Skeletal muscle tissue (tissue), 3 donors: ENCODE measurements at regions not wholly inside any gene's neighbourhood (a gene's known extent, or its start where the extent isn't known, plus 50 kb on each side); places are given as distances from the start of the nearest gene placed in this dataset.
"Not testable (repeated sequence)": the region's sequence is repeated elsewhere in the genome, so short reads cannot be mapped to it uniquely, and the experiment has no call there.

Source experiments
- H3K27ac ChIP-seq: one replicate; pipeline ENCODE4 v1.7.0; 2013; ENCODE audit warnings: mild to moderate bottlenecking, low read depth, low read length, inconsistent platforms
- H3K27me3 ChIP-seq, 3 donors: one replicate each; pipeline ENCODE4 v1.7.0; 2013; ENCODE audit warnings: low read length in 3 of 3; ENCODE audit not compliant: control insufficient read depth in 3 of 3, insufficient read depth in 3 of 3
- H3K36me3 ChIP-seq, 3 donors: one replicate each; pipeline ENCODE4 v1.7.0; 2013; ENCODE audit warnings: low read length in 3 of 3; ENCODE audit not compliant: control insufficient read depth in 3 of 3, insufficient read depth in 3 of 3
- H3K4me1 ChIP-seq, 3 donors: one replicate each; pipeline ENCODE4 v1.7.0; 2013; ENCODE audit warnings: low read length in 3 of 3, mild to moderate bottlenecking in 3 of 3; ENCODE audit not compliant: control insufficient read depth in 3 of 3, insufficient read depth in 3 of 3
- H3K4me3 ChIP-seq, 3 donors: one replicate each; pipeline ENCODE4 v1.7.0; 2013; ENCODE audit warnings: low read length in 3 of 3
- H3K9ac ChIP-seq, 3 donors: one replicate each; pipeline ENCODE4 v1.7.0; 2013; ENCODE audit warnings: low read length in 3 of 3, mild to moderate bottlenecking in 3 of 3, moderate library complexity in 2 of 3, low read depth in 1 of 3
- H3K9me3 ChIP-seq, 3 donors: one replicate each; pipeline ENCODE4 v1.7.0; 2013; ENCODE audit warnings: low read length in 3 of 3; ENCODE audit not compliant: control insufficient read depth in 3 of 3
- donor health status: Osteomylitis.

DNA sequence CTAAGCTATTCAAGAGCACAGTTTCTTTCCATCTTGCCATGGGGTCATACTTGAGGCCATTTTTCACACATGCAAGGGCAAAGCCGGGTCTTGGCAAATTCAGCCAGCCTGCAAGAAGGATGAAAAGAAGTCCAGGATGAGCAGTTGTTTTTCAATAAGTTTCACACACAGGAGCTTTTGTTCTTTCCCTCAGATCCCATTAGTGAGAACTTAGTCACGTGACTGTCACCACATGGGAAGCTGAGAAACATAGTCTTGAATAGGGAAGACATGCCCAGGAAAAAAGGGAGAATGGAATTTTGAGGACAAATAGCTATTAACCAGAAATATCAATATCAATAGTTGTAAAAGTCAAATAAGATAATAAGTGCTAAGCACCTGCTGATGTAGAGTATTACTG, 137.7 kb downstream of the AHR start:
- Histone ChIP-seq H3K4me1 (no peaks in the 10 kb centered on the region), H3K9ac (no peak overlapping the region), H3K4me3 (no peak overlapping the region), H3K27ac (no peak overlapping the region), H3K27me3 (no peaks in the 10 kb centered on the region), H3K36me3 (no peaks in the 10 kb centered on the region), H3K9me3 (no peaks in the 10 kb centered on the region)

DNA sequence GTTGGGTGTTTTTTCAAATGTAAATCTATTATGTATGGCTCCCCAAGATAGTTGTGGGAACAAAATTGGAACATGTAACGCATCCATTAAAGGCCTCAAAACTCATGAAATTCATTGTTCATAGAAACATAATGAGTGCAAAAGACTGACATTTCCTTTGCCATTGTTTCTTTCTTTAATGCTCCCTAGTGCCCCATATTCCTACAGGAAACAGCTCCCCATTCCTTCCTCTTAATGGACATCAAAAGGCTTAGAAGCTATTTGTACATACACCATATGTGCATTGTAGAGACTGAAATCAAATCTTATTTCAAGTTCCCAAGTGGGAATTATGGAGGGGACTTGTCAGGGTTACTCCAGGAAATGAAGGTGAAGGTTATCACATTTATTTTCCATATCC, 139.1 kb downstream of the AHR start:
- Histone ChIP-seq H3K9me3 (no peaks in the 10 kb centered on the region), H3K36me3 (no peaks in the 10 kb centered on the region), H3K4me3 (no peak overlapping the region), H3K9ac (no peak overlapping the region), H3K4me1 (no peaks in the 10 kb centered on the region), H3K27ac (no peak overlapping the region), H3K27me3 (no peaks in the 10 kb centered on the region)

DNA sequence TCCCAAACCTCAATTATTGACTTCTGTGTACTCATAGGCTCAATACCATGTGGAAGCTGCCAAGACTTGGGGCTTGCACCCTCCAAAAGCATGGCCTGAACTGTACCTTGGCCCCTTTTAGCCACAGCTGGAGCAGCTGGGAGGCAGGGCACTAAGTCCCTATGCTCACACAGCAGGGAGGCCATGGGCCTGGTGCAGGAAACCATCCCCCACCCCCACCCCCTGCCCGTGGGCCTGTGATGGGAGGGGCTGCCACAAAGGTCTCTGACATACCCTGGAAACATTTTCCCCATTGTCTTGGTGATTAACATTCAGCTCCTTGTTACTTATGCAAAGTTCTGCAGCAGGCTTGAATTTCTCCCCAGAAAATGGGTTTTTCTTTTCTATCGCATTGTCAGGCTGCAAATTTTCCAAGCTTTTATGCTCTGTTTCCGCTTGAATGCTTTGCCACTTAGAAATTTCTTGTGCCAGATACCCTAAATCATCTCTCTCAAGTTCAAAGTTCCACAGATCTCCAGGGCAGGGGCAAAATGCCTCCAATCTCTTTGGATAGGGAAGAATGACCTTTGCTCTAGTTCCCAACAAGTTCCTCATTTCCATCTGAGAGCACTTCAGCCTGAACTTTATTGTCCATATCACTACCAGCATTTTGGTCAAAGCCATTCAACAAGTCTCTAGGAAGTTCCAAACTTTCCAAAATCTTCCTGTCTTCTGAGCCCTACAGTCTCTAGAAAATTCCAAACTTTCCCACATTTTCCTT, 141.8 kb downstream of the AHR start:
- not testable (repeated sequence) for H3K27me3 ChIP-seq, H3K9ac ChIP-seq

DNA sequence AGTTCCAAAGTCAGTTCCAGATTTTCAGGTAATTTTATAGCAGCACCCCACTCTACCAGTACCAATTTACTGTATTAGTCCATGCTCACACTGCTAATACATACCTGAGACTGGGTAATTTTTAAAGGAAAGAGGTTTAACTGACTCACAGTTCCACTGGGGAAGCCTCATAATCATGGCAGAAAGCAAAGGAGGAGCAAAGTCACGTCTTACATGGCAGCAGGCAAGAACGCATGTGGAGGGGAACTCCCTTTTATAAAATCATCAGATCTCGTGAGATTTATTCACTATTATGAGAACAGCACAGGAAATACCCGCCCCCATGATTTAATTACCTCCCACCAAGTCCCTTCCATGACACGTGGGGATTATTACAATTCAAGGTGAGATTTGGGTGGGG, 142.4 kb downstream of the AHR start:
- Histone ChIP-seq H3K27ac (no peak overlapping the region), H3K27me3 (no peaks in the 10 kb centered on the region), H3K4me1 (no peaks in the 10 kb centered on the region), H3K9ac (no peak overlapping the region), H3K36me3 (no peaks in the 10 kb centered on the region), H3K4me3 (no peak overlapping the region), H3K9me3 (no peaks in the 10 kb centered on the region)

More for the DNA sequence above, 141.8 kb downstream of the AHR start:
- H3K4me1 ChIP-seq, H3K4me3 ChIP-seq, H3K9me3 ChIP-seq, H3K36me3 ChIP-seq, H3K27ac ChIP-seq: not testable (repeated sequence)

DNA sequence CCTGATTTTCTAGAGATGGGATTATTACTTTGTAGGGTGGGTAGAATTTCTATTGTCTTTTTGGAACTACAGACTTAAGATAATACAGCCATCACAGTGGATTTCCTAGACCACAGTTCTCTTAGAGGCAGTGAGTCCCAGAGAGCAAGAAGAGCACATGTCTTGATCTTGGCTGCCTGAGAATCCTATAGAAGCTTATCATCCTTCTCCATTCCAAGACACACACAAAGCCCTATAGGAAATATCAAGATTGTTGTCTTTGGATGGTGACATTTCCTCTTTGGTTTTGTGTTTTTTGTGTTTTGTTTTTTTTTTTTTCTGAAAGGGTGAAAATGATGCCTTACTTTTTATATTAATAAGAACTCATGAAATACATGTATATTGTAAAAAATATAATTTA, 143.1 kb downstream of the AHR start:
- no peaks in the 10 kb centered on the region for H3K27me3 ChIP-seq
- no peaks in the 10 kb centered on the region for H3K36me3 ChIP-seq
- H3K4me3 ChIP-seq: no peak overlapping the region
- H3K4me1 ChIP-seq: no peaks in the 10 kb centered on the region
- no peaks in the 10 kb centered on the region for H3K9me3 ChIP-seq
- no peak overlapping the region for H3K9ac ChIP-seq
- no peak overlapping the region for H3K27ac ChIP-seq

DNA sequence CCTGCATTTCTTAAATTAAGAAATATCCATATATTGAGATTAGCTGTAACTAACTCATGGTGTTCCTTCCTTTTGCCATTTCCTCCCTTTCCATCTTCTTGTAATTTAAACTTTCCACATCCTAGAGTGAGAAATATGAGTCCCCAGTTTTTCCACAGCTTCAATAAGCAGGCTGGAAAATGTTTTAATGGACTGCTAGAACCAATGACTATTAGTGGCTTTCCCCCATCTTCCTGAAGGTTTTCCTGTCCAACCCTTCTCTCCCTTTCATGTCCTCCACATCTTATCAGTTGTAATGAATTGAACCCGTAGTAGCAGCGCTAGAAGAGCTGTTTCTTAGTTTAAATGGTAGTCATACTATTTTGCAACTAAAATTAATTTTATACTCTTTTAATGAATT, 145.7 kb downstream of the AHR start:
- Histone ChIP-seq H3K36me3 (no peaks in the 10 kb centered on the region), H3K9ac (no peak overlapping the region), H3K27ac (no peak overlapping the region), H3K4me3 (no peak overlapping the region), H3K9me3 (peaks cover 0 to 3% (median 3%) of the 10 kb centered on the region in 3 donors), H3K27me3 (no peaks in the 10 kb centered on the region), H3K4me1 (no peaks in the 10 kb centered on the region)

DNA sequence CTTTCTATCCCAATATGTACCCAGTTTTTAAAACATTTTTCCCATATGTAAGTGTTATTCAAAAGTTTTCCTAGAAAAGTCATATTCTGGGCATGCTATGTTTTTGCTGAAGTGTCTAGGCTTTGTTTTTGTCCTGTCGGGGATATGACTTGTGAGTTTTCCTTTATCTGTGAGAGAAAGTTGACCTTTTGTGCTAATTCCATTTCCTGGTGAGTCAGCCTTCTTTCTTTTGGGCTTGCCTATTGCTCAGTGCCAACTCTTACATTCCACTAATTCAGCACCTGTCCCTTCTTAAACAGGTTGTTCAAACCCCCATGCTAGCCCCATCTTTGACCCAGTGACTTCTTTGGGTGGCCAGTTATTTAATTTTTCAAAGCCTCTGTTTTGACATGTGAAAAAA, 146.2 kb downstream of the AHR start:
- Histone ChIP-seq H3K27ac (no peak overlapping the region), H3K9me3 (peaks cover 0 to 3% (median 3%) of the 10 kb centered on the region in 3 donors), H3K9ac (no peak overlapping the region), H3K4me1 (no peaks in the 10 kb centered on the region), H3K4me3 (no peak overlapping the region), H3K36me3 (no peaks in the 10 kb centered on the region), H3K27me3 (no peaks in the 10 kb centered on the region)

DNA sequence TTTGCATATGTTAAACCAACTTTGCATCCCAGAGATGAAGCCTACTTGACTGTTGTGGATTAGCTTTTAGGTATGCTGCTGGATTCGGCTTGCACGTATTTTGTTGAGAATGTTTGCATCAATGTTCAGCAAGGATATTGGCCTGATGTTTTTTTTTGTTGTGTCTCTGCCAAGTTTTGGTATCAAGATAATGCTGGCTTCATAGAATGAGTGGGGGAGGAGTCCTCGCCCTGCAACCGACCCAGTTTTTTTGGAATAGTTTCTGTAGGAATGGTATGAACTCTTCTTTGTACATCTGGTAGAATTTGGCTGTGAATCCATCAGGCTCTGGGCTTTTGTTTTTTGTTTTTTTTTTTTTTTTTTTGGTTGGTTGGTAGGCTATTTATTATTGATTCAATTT, 147.9 kb downstream of the AHR start:
- peaks cover 0 to 3% (median 3%) of the 10 kb centered on the region in 3 donors for H3K9me3 ChIP-seq
- no peak overlapping the region for H3K9ac ChIP-seq
- H3K36me3 ChIP-seq: no peaks in the 10 kb centered on the region
- no peak overlapping the region for H3K4me3 ChIP-seq
- H3K27ac ChIP-seq: no peak overlapping the region
- H3K4me1 ChIP-seq: no peaks in the 10 kb centered on the region
- H3K27me3 ChIP-seq: no peaks in the 10 kb centered on the region

DNA sequence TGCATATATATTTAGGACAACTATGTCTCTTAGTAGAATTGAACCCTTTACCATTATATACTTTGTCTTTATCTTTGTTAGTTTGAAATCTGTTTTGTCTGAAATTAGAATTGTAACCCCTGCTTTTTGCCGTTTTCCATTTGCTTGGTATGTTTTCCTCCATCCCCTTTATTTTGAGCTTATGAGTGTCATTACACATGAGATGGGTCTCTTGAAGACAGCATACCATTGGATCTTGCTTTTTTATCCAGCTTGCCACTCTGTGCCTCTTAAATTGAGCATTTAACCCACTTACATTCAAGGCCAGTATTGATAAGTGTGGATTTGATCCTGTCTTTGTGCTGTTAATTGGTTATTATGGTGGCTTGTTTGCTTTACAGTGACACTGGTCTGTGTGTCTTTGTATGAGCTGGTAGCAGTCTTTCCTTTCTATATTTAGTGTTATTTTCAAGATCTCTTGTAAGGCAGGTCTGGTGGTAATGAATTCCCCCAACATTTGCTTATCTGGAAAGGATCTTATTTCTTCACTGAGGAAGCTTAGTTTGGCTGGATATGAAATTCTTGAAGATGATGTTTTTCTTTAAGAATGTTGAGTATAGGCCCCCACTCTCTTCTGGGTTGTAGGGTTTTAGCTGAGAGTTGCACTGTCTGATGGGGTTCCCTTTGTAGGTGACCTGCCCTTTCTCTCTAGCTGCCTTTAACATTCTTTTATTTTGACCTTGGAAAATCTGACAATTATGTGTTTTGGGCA, 149.5 kb downstream of the AHR start:
- H3K9ac ChIP-seq: no peak overlapping the region
- no peak overlapping the region for H3K4me3 ChIP-seq
- no peaks in the 10 kb centered on the region for H3K27me3 ChIP-seq
- H3K36me3 ChIP-seq: no peaks in the 10 kb centered on the region
- no peaks in the 10 kb centered on the region for H3K4me1 ChIP-seq
- no peak overlapping the region for H3K27ac ChIP-seq
- H3K9me3 ChIP-seq: peaks cover 0 to 3% (median 3%) of the 10 kb centered on the region in 3 donors
